DND-41 (cell line): ENCODE measurements at regions not wholly inside any gene's neighbourhood (a gene's known extent, or its start where the extent isn't known, plus 50 kb on each side); places are given as distances from the start of the nearest gene placed in this dataset.
"Not testable (repeated sequence)": the region's sequence is repeated elsewhere in the genome, so short reads cannot be mapped to it uniquely, and the experiment has no call there.

Experiments used
- EZH2 ChIP-seq: IDR thresholded peaks from 3 replicates; pipeline ENCODE4 v1.6.1; 2012; ENCODE audit warnings: borderline replicate concordance, low read depth, mild to moderate bottlenecking, moderate library complexity, low read length, inconsistent platforms; ENCODE audit not compliant: severe bottlenecking
- TF ChIP-seq, protein P1 (sequence below): IDR thresholded peaks from 2 replicates; pipeline ENCODE4 v1.5.1; 2012; ENCODE audit warnings: borderline replicate concordance, low read length, moderate library complexity, mild to moderate bottlenecking; ENCODE audit not compliant: poor library complexity, severe bottlenecking; ENCODE audit errors: extremely low read depth

DNA sequence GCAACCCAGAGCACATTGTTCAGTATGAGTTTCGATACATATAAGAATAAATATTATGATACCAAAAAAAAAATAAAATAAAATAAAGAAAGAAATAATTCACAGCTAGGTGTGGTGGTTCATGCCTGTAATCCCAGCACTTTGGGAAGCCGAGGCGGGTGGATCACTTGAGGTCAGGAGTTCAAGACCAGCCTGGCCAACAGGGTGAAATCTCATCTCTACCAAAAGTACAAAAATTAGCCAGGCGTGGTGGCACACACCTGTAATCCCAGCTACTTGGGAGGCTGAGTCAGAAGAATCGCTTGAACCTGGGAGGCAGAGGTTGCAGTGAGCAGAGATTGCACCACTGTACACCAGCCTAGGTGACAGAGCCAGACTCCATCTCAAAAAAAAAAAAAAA is 258.9 kb downstream of the MYCN start:
- TF ChIP-seq, protein P1, sequence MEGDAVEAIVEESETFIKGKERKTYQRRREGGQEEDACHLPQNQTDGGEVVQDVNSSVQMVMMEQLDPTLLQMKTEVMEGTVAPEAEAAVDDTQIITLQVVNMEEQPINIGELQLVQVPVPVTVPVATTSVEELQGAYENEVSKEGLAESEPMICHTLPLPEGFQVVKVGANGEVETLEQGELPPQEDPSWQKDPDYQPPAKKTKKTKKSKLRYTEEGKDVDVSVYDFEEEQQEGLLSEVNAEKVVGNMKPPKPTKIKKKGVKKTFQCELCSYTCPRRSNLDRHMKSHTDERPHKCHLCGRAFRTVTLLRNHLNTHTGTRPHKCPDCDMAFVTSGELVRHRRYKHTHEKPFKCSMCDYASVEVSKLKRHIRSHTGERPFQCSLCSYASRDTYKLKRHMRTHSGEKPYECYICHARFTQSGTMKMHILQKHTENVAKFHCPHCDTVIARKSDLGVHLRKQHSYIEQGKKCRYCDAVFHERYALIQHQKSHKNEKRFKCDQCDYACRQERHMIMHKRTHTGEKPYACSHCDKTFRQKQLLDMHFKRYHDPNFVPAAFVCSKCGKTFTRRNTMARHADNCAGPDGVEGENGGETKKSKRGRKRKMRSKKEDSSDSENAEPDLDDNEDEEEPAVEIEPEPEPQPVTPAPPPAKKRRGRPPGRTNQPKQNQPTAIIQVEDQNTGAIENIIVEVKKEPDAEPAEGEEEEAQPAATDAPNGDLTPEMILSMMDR: not testable (repeated sequence)
- TF ChIP-seq EZH2: not testable (repeated sequence)
